ENCODE measurements at regions not wholly inside any gene's neighbourhood (a gene's known extent, or its start where the extent isn't known, plus 50 kb on each side); places are given as distances from the start of the nearest gene placed in this dataset.

DNA sequence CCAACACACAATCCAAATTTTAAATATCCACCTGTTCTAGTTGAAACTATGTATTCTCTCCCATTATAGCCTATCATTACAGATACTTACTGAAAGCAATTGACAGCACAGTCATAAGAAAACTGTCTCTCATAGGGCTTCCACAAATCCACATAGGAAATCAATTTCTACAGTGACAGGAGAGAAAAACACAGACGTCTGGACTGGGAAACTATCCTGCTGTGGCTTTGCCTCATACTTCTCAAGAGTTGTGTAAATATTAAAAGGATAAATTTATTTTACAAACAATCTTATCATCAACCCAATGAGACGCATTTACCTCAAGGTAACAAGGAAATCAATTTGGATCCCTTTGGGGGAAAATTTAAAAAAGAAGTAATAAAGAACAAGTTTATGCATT, 517.5 kb downstream of the EFNA5 start:
- DNase-seq: no peak

DNA sequence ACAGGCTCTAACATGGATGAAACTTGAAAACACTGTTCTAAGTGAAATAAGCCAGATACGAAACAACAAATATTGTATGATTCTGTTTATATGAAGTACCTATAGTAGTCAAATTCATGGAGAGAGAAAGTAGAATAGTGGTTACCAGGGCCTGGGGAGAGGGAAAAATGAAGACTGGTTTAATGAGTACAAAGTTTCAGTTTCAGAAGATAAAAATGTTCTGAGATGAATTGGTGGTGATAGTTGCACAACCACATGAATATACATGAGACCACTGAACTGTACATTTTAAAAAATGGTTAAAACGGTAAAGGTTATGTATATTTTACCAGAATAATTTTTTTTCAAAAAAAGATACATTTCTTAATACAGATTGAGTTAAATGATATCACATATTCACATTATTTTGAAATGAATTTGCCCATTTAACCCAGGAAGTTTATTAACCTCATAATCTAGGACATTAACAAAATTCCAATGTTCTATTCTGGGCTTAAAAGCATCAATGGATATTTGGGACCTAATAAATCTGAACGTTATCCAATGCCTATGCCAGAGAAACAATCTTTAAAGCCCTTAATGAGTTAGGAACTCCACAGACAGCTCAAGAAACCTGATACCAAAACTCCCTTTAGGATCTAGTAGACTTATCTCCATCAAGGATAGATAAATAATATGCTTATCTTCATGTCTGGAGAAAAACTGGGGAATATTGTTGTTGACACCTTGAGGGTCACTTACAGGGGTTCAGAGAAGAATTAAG, 521.3 kb downstream of the EFNA5 start:
- DNase-seq: no peak

- DNase-seq: no peak
Observed at GRCh38 chr5:107147589-107147988, 523.1 kb downstream of the EFNA5 start.

DNA sequence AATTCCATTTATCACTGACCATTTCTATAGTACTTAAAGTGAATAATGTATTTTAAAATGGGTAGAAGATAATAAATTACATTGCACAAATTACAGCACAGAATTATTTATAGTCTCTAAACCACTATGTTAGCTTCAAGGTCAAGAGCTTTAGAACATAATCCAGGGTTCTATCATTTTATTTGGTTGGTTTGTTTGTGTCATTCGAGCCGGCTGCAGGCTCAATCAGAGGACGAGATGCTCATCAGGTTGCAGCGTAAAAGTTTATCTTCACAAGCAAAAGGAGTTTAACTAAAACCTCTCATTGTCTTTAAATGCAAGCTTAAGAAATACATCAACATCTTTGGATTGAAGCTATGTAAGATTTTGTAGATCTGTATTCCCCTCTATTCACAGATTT, 523.8 kb downstream of the EFNA5 start:
- no peak for DNase-seq

- no peak for DNase-seq
Observed at GRCh38 chr5:107135391-107135790, 535.3 kb downstream of the EFNA5 start.

DNA sequence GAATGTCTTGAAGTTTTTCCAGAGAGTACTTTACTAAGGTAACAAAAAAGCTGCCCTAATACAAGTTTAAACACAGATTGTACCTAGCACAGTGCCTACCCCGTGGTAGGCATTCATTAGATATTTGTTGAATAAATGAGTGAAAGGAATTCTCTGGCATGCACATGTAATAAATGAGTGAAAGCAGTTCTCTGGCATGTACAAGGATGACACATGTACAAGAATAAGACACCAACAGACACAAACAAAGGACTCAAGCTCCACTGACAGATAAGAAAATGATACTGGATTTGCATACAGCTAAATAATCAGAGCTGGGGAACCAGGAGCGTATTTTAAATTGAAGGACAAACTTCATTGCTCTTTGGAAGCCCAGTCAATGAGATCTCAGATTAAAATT, 535.8 kb downstream of the EFNA5 start:
- no peak for DNase-seq

DNA sequence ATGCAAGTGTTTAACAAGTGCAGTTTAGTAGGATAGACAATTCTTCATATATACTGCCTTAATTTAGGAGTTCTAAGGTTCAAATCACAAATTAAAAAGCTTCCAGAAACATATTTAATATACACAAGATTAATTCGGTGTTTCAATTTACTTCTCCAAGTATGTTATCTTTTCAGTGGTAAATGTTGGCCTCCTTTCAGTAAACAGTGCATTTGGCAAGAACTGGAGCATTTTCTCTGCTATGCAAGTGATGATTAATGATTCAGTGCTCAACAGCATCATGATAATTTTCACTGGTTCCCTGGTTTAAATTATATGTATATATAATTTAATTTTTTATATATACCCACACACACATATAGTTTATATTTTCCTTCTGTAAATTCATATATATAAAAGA, 541.7 kb downstream of the EFNA5 start:
- DNase-seq: no peak

DNA sequence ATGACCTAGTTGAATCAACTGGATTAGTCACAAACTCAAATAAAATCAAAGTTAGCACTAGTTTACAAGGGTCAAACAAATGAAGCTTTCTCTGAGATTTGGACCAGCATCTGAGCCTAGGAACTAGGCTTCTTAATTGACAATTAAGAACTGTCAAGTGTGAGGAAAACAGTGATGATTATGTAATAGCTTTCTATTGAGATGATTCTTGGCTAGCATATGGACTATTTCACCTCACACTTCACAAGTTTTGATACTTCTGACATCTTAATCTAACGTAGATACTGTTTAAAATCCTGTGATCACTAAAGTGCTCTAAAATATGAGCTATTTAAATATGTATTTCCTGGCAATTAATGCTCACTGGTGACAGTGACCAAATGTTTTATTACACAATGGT, 542.9 kb downstream of the EFNA5 start:
- DNase-seq: no peak

GRCh38 chr5:107126341-107126740, 544.4 kb downstream of the EFNA5 start:
- DNase-seq: no peak

DNA sequence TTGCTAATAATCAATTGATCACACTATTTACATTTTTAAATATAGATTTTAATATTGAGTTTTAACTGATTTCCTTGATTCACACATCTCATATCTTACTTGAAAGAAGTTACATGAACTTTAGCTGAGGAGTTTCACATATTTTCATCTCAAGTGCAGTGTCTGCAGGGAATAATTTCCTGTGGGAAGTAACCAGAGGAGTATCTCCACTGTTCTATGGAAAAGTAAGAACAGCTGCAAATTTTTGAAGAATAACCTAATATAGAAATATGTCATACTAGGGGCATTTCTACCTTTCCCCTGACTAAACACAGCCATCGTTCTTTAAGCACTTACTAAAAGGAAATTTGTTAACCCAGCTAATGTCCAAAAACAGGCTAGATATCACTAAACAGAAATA, 546.4 kb downstream of the EFNA5 start:
- DNase-seq: no peak

DNA sequence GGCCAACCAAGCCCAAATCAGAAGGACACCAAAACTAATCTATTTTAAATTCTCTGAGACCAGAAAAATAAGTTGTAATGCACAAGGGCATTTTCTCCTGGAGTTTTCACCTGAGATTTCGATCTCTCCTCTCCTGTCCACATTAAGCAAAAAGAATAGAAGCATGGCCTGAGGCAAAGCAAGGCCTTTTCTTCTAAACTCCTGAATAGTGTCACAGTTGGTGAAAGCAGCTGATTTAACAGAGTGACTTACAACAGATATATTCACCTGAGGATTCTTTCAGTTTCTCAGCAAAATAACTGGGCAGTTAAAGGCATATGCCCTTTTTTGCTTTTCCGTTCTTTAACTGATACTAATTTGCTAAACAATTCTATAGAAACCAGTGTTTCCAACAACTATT, 547.7 kb downstream of the EFNA5 start:
- no peak for DNase-seq

DNA sequence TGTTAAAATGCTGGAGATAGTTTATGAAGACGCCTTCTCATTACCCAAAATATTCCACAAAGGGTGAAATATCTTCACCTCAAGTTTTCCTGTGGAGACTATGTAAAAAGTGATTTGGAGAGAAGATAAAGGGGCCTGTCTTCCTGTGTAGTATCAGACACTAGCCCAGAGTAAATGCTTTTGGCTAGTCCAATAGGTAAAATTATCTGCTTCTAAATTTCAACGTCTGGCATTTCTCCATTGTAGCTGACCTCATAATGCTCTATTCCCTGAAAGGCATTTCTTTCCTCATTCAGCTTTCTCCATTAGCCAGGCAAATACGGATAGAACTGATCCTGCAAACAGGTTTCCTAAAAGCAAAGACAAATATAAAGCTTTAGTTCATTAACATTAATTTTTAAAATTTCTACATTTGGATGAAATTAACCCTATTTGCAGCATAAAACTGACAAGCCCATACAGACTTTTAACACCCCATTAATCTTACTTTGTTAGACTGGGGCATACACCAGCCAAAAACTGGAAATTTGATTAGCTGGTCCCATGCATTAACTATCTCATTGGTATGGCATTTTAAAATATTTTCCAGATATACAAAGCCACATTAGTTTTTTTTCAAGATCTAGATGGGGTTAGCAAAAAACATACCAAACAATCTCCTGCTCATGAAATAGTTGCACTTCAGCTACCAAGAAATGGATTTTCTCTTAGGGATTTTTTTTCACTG, 548.8 kb downstream of the EFNA5 start:
- DNase-seq: no peak

DNA sequence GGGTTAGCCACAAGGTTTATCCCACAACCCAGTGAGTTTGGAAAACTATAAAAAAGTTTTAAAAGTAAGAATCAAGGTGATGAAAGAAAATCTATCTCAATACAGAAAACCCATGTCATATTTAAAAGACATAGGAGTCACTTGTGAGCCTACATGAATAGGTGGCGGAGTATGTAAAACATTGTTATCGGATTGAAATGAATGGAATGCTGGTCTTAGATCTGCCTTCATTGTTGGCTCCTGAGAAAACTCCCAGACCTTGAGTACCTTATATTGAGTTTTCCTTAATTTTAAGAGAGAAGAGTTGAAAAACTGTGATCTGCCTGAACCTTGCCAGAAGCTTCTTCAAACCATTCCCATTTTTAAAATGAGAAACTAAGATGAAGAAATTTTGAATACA, 551.1 kb downstream of the EFNA5 start:
- no peak for DNase-seq

DNA sequence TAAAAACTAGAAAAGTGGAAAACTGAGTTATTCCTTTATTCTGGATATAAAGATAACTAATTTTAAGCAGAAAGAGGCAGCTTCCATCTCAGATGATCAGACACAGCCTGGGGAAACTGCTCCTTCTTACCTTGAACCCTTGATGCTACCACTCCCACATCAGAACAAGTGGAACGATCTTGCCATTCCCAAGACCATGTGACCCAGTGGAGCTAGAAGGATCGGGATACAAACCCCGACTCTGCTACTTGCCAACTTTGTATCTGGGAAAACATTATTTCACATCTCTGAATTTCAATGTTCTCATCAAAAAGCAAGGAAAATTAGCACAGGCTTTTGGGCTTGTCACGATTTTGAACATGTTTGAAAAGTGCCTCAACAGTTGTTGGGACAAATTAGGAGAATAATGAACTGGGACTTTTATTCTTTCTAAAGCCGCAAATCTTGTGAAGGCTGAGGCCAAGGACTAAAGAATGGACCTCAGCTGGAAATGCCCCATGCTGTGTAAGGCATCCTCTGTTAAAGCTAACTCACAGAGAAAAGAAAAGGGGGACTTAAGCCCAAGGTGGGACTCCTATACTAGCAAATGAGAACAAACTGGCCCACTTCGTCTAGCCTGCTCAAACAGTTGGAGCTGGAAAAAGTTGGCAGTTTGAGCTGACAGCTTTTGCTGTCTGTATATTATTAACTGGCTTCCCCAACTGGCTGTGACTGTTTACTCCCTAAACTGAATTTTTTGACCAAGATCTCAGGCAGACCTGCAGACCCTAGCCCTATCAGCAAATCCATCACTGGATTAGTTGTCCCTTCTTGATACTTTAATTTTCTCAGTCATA, 552.3 kb downstream of the EFNA5 start:
- no peak for DNase-seq

DNA sequence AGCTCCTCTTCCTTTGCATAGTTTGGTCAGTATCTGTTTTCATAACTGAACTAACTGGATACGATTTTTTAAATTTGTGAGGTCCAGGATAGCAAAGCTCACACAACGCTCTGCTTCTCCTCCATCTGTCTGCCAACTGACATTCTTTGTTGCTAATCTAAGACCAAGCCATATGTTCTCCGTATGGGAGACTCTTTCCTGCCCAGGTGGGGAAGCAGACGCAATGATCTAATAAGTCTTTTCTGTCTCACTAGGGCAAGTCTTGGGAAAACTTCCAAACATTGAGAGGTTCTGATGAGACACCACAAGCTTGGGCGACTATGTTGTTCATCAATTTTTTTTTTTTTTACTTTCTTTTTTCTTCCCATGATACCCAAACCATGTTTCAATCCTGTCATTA, 558.5 kb downstream of the EFNA5 start:
- no peak for DNase-seq

DNA sequence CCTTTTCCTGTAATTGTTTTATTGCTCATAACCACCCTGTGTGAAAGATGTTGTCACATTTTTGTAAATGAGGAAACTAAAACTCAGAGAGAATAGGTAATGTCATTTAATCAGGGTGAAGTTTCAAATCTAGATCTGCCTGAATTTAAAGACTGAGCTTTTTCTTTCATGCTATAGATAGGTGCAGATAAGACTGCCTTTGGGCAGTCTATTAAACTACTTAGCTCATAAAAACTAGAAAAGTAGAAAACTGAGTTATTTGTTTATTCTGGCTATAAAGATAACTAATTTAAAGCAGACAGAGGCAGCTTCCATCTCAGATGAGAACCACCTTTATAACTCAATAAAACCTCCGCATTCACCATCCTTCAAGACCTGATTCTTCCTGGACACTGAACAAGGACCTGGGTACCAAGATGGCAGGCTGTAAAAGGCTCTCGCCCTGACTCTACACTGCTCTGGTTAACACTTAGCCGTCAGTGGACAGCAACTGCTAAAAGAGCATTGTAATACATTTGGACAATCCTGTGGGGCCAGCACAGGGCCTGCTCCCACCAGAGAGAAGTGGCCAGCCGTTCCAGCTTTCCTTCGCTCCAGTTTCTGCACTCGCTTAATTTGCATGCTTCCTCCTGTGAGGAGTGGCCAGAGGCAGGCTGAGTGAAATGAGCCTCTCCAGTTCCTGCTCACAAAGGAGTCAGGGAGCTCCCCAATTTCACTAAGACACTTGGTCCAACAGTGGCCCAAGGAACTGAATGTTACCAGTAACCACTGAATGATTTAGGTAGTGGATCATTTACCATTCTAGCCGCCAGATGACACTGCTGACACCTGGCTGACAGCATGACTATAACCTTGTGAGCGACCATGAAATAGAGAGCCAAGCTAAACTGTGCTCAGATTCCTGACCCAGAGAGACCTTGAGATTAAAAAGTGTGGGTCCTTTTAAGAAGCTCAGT, 566.4 kb downstream of the EFNA5 start:
- no peak for DNase-seq

DNA sequence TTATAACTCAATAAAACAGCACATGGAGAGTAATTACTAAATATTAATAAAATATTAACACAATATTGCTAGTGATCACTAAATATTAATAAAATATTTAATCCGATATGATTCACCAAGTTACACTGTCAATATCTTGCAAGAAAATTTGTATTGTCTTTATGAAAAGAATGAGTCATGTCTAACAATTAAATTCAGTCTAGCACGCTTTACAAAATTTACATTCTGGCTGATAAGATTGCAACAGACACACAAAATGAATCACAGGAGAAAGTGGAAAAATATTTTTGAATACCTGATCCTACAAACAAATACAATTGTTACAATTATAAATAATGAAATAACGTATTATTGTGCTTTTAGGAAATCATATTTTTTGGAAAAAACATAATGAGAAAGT, 567.2 kb downstream of the EFNA5 start:
- DNase-seq: no peak

DNA sequence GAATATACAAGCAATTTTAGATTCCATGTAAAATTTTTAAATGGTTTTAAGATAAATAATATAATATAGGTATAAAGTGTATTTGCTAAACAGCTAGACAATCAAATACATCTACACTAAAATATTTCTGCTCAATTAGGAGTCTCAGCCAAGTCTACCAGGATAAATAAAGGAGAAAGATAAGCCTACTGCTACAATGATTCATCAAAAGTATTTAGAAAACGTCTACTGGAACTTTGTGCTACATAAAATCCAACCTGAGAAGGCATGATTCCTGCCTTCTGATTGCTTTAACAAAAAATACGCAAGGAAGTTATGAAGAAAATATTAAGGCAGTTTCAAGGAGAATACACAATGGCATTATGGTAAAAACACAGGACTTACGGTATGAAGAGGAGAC, 570.6 kb downstream of the EFNA5 start:
- DNase-seq: no peak

DNA sequence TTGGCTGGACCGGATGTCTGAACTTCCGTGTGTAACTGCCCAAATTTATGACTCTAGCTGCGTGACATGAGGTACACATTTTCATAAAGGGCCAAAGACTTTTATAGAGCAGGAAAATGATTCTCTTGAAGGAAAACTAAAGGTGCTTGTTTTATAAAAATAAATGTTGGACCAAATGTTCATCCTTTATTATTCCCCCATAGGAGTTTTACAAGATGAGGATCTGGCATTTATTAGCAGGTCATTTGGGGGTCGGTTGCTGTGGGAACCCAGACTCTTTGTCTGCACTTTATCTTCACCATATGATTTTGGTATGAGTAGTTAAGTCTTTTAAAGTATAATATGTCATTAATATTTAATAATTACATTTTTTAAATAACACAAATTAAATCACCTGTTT, 571.2 kb downstream of the EFNA5 start:
- no peak for DNase-seq

GRCh38 chr5:107092695-107093094, 578.0 kb downstream of the EFNA5 start:
- no peak for DNase-seq

DNA sequence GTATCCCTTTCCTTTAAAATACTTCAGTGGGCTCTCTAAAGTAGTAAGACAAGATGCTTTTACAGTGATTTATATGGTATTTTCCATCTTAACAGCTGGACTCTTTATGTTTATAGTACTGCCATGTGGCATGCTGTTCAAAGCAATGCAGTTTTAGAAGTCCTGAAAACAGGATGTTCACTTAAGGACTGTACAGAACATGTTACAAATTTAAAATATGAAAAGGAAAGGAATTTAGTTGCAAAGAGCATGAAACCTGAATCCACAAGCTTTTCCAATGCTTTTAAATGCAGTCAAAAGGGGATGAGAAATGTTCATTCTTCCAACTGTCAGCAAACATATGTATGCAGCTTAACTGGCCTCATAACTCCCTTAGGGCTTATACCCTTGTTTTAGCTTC, 580.2 kb downstream of the EFNA5 start:
- no peak for DNase-seq

Data from nucleus accumbens (tissue), 56 donors.